ENCODE measurements at regions not wholly inside any gene's neighbourhood (a gene's known extent, or its start where the extent isn't known, plus 50 kb on each side); places are given as distances from the start of the nearest gene placed in this dataset.
A peak's percentile ranks its signal among the peaks of the same experiment; 100 is the strongest.

GRCh38 chr18:10312326-10313015 lies 142.0 kb upstream of the APCDD1 start:
- Histone ChIP-seq H3K27me3 (ENCODE audit: control insufficient read depth, insufficient read depth, low read length) (no peaks in the 10 kb centered on the region), H3K36me3 (ENCODE audit: control insufficient read depth, insufficient read depth, low read length) (no peaks in the 10 kb centered on the region), H3K27ac (ENCODE audit: insufficient read depth, low read length, poor library complexity, severe bottlenecking) (no peak overlapping the region), H3K9me3 (ENCODE audit: control insufficient read depth in 2 of 2, low read length in 2 of 2) (no peaks in the 10 kb centered on the region), H3K4me3 (ENCODE audit: low read depth, low read length) (no peak overlapping the region), H3K4me1 (ENCODE audit: control insufficient read depth, insufficient read depth, low read length, poor library complexity, severe bottlenecking) (no peaks in the 10 kb centered on the region)
- no peak for DNase-seq
- H3K27me3 Mint-ChIP-seq = peaks cover 4% of the 10 kb centered on the region
- no peaks in the 10 kb centered on the region for H3K4me1 Mint-ChIP-seq
- no peak for ATAC-seq (ENCODE audit: low read depth in 2 of 2)
- H3K4me3 Mint-ChIP-seq = no peak overlapping the region
- no peaks in the 10 kb centered on the region for H3K36me3 Mint-ChIP-seq
- no peaks in the 10 kb centered on the region for H3K9me3 Mint-ChIP-seq
- H3K27ac Mint-ChIP-seq = peak overlapping the region in 1 of 3 donors; percentile 45

DNA sequence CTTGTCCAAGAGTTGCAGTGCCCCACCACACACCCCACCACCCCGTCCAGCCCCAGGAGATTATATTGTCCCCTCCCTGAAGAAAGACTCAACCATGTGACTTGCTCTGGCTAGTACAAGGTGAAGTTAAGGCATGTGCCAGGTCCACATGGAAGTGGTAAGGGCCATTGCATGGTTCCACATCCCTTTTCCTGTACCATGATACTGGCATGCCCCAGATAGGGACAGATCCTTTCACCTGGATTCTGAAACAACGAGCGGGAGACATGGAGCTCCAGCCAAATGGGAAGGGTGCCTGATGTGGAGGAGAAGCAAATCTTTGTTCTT lies 141.5 kb upstream of the APCDD1 start:
- Mint-ChIP-seq H3K4me3 (no peak overlapping the region), H3K36me3 (no peaks in the 10 kb centered on the region), H3K27me3 (peaks cover 4% of the 10 kb centered on the region), H3K9me3 (peaks cover 0 to 1% (median 0%) of the 10 kb centered on the region in 7 donors), H3K27ac (no peak overlapping the region), H3K4me1 (no peaks in the 10 kb centered on the region)
- no peak overlapping the region for H3K4me3 ChIP-seq (ENCODE audit: low read depth, low read length)
- no peaks in the 10 kb centered on the region for H3K9me3 ChIP-seq (ENCODE audit: control insufficient read depth in 2 of 2, low read length in 2 of 2)
- DNase-seq = no peak
- H3K36me3 ChIP-seq (ENCODE audit: control insufficient read depth, insufficient read depth, low read length) = no peaks in the 10 kb centered on the region
- no peaks in the 10 kb centered on the region for H3K4me1 ChIP-seq (ENCODE audit: control insufficient read depth, insufficient read depth, low read length, poor library complexity, severe bottlenecking)
- no peak overlapping the region for H3K27ac ChIP-seq (ENCODE audit: insufficient read depth, low read length, poor library complexity, severe bottlenecking)
- no peak for ATAC-seq (ENCODE audit: low read depth in 2 of 2)
- H3K27me3 ChIP-seq (ENCODE audit: control insufficient read depth, insufficient read depth, low read length) = no peaks in the 10 kb centered on the region

DNA sequence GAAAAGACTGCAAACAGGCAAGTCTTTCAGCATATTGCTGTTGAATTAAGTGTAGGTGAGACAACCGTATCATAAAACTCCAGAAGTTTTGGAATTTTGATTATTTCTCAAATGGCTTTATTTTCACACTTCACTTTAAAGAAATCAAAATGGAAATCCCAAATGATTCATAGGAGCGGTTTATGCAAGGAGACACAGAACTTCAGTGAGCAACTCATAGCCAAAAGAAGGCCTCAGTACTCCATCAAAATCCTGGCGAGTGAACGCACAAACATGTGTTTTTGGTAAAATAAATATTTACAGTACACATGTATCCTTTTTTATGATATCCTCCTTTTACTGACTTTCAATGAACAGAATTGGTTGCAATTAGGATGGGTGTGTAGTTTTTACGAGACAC lies 140.4 kb upstream of the APCDD1 start:
- Histone ChIP-seq H3K27ac (ENCODE audit: insufficient read depth, low read length, poor library complexity, severe bottlenecking) (no peak overlapping the region), H3K36me3 (ENCODE audit: control insufficient read depth, insufficient read depth, low read length) (no peaks in the 10 kb centered on the region), H3K9me3 (ENCODE audit: control insufficient read depth in 2 of 2, low read length in 2 of 2) (no peaks in the 10 kb centered on the region), H3K4me3 (ENCODE audit: low read depth, low read length) (no peak overlapping the region), H3K27me3 (ENCODE audit: control insufficient read depth, insufficient read depth, low read length) (no peaks in the 10 kb centered on the region), H3K4me1 (ENCODE audit: control insufficient read depth, insufficient read depth, low read length, poor library complexity, severe bottlenecking) (no peaks in the 10 kb centered on the region)
- ATAC-seq (ENCODE audit: low read depth in 2 of 2) (no peak), DNase-seq (no peak)
- Mint-ChIP-seq H3K27me3 (peaks cover 4% of the 10 kb centered on the region), H3K4me3 (no peak overlapping the region), H3K27ac (no peak overlapping the region), H3K4me1 (no peaks in the 10 kb centered on the region), H3K9me3 (peaks cover 0 to 1% (median 0%) of the 10 kb centered on the region in 7 donors), H3K36me3 (no peaks in the 10 kb centered on the region)

- ATAC-seq (ENCODE audit: low read depth in 2 of 2) = no peak
- no peak overlapping the region for H3K27ac Mint-ChIP-seq
- Histone ChIP-seq H3K27me3 (ENCODE audit: control insufficient read depth, insufficient read depth, low read length) (no peaks in the 10 kb centered on the region), H3K4me3 (ENCODE audit: low read depth, low read length) (no peak overlapping the region), H3K9me3 (ENCODE audit: control insufficient read depth in 2 of 2, low read length in 2 of 2) (no peaks in the 10 kb centered on the region), H3K36me3 (ENCODE audit: control insufficient read depth, insufficient read depth, low read length) (no peaks in the 10 kb centered on the region), H3K4me1 (ENCODE audit: control insufficient read depth, insufficient read depth, low read length, poor library complexity, severe bottlenecking) (no peaks in the 10 kb centered on the region), H3K27ac (ENCODE audit: insufficient read depth, low read length, poor library complexity, severe bottlenecking) (no peak overlapping the region)
- no peaks in the 10 kb centered on the region for H3K36me3 Mint-ChIP-seq
- no peak overlapping the region for H3K4me3 Mint-ChIP-seq
- H3K27me3 Mint-ChIP-seq = no peaks in the 10 kb centered on the region
- no peaks in the 10 kb centered on the region for H3K4me1 Mint-ChIP-seq
- H3K9me3 Mint-ChIP-seq = peaks cover 0 to 1% (median 0%) of the 10 kb centered on the region in 7 donors
- DNase-seq = no peak
Measured at GRCh38 chr18:10315522-10315921, 138.9 kb upstream of the APCDD1 start.

- ATAC-seq (ENCODE audit: low read depth in 2 of 2) (no peak), DNase-seq (no peak)
- H3K27ac Mint-ChIP-seq = no peak overlapping the region
- H3K27me3 Mint-ChIP-seq = no peaks in the 10 kb centered on the region
- H3K27me3 ChIP-seq (ENCODE audit: control insufficient read depth, insufficient read depth, low read length) = no peaks in the 10 kb centered on the region
- H3K9me3 Mint-ChIP-seq = peaks cover 0 to 1% (median 0%) of the 10 kb centered on the region in 7 donors
- no peak overlapping the region for H3K4me3 Mint-ChIP-seq
- H3K9me3 ChIP-seq (ENCODE audit: control insufficient read depth in 2 of 2, low read length in 2 of 2) = no peaks in the 10 kb centered on the region
- H3K4me3 ChIP-seq (ENCODE audit: low read depth, low read length) = no peak overlapping the region
- H3K4me1 ChIP-seq (ENCODE audit: control insufficient read depth, insufficient read depth, low read length, poor library complexity, severe bottlenecking) = no peaks in the 10 kb centered on the region
- H3K36me3 Mint-ChIP-seq = no peaks in the 10 kb centered on the region
- H3K4me1 Mint-ChIP-seq = no peaks in the 10 kb centered on the region
- H3K36me3 ChIP-seq (ENCODE audit: control insufficient read depth, insufficient read depth, low read length) = no peaks in the 10 kb centered on the region
- no peak overlapping the region for H3K27ac ChIP-seq (ENCODE audit: insufficient read depth, low read length, poor library complexity, severe bottlenecking)
Measured at GRCh38 chr18:10316778-10317177, 137.7 kb upstream of the APCDD1 start.

GRCh38 chr18:10317864-10318690 lies 136.4 kb upstream of the APCDD1 start:
- peaks cover 0 to 1% (median 0%) of the 10 kb centered on the region in 7 donors for H3K9me3 Mint-ChIP-seq
- DNase-seq (no peak), ATAC-seq (ENCODE audit: low read depth in 2 of 2) (no peak)
- Histone ChIP-seq H3K27me3 (ENCODE audit: control insufficient read depth, insufficient read depth, low read length) (no peaks in the 10 kb centered on the region), H3K36me3 (ENCODE audit: control insufficient read depth, insufficient read depth, low read length) (no peaks in the 10 kb centered on the region), H3K4me3 (ENCODE audit: low read depth, low read length) (no peak overlapping the region), H3K4me1 (ENCODE audit: control insufficient read depth, insufficient read depth, low read length, poor library complexity, severe bottlenecking) (no peaks in the 10 kb centered on the region), H3K9me3 (ENCODE audit: control insufficient read depth in 2 of 2, low read length in 2 of 2) (no peaks in the 10 kb centered on the region), H3K27ac (ENCODE audit: insufficient read depth, low read length, poor library complexity, severe bottlenecking) (no peak overlapping the region)
- H3K36me3 Mint-ChIP-seq = no peaks in the 10 kb centered on the region
- no peaks in the 10 kb centered on the region for H3K4me1 Mint-ChIP-seq
- no peak overlapping the region for H3K4me3 Mint-ChIP-seq
- H3K27ac Mint-ChIP-seq = no peak overlapping the region
- no peaks in the 10 kb centered on the region for H3K27me3 Mint-ChIP-seq

- H3K4me1 Mint-ChIP-seq = no peaks in the 10 kb centered on the region
- H3K9me3 Mint-ChIP-seq = peaks cover 0 to 1% (median 0%) of the 10 kb centered on the region in 7 donors
- no peak overlapping the region for H3K27ac Mint-ChIP-seq
- Histone ChIP-seq H3K36me3 (ENCODE audit: control insufficient read depth, insufficient read depth, low read length) (no peaks in the 10 kb centered on the region), H3K4me1 (ENCODE audit: control insufficient read depth, insufficient read depth, low read length, poor library complexity, severe bottlenecking) (no peaks in the 10 kb centered on the region), H3K4me3 (ENCODE audit: low read depth, low read length) (no peak overlapping the region), H3K9me3 (ENCODE audit: control insufficient read depth in 2 of 2, low read length in 2 of 2) (no peaks in the 10 kb centered on the region), H3K27ac (ENCODE audit: insufficient read depth, low read length, poor library complexity, severe bottlenecking) (no peak overlapping the region), H3K27me3 (ENCODE audit: control insufficient read depth, insufficient read depth, low read length) (no peaks in the 10 kb centered on the region)
- no peak for ATAC-seq (ENCODE audit: low read depth in 2 of 2)
- H3K36me3 Mint-ChIP-seq = no peaks in the 10 kb centered on the region
- no peak overlapping the region for H3K4me3 Mint-ChIP-seq
- no peak for DNase-seq
- H3K27me3 Mint-ChIP-seq = no peaks in the 10 kb centered on the region
Measured at GRCh38 chr18:10318691-10318970, 135.8 kb upstream of the APCDD1 start.

DNA sequence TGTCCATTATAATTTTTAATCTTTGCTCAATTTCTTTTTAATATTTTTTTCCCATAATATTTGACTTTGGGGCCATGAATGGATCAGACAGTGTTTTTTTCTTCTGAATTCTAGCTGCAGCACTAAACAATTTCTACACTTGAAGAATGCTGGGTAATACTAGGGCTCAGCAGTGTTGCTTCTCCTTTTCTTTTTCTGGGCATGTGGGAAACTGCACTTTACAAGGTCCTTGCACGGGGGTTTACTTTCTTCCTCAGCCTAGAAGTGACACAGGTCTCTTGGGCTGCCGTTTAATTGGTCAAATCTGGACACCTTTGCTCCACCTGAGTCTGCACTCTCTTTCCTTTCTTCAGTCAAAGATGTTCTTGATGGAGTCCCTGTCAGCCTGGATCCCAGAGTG lies 135.4 kb upstream of the APCDD1 start:
- Histone ChIP-seq H3K4me3 (ENCODE audit: low read depth, low read length) (no peak overlapping the region), H3K4me1 (ENCODE audit: control insufficient read depth, insufficient read depth, low read length, poor library complexity, severe bottlenecking) (no peaks in the 10 kb centered on the region), H3K27ac (ENCODE audit: insufficient read depth, low read length, poor library complexity, severe bottlenecking) (no peak overlapping the region), H3K27me3 (ENCODE audit: control insufficient read depth, insufficient read depth, low read length) (no peaks in the 10 kb centered on the region), H3K36me3 (ENCODE audit: control insufficient read depth, insufficient read depth, low read length) (no peaks in the 10 kb centered on the region), H3K9me3 (ENCODE audit: control insufficient read depth in 2 of 2, low read length in 2 of 2) (no peaks in the 10 kb centered on the region)
- no peak overlapping the region for H3K4me3 Mint-ChIP-seq
- no peaks in the 10 kb centered on the region for H3K36me3 Mint-ChIP-seq
- H3K4me1 Mint-ChIP-seq = no peaks in the 10 kb centered on the region
- ATAC-seq (ENCODE audit: low read depth in 2 of 2) (no peak), DNase-seq (no peak)
- H3K9me3 Mint-ChIP-seq = peaks cover 0 to 1% (median 0%) of the 10 kb centered on the region in 7 donors
- no peak overlapping the region for H3K27ac Mint-ChIP-seq
- H3K27me3 Mint-ChIP-seq = no peaks in the 10 kb centered on the region
